Mucosa of stomach (tissue), 1 donor: ENCODE measurements at regions not wholly inside any gene's neighbourhood (a gene's known extent, or its start where the extent isn't known, plus 50 kb on each side); places are given as distances from the start of the nearest gene placed in this dataset.
"Not testable (repeated sequence)": the region's sequence is repeated elsewhere in the genome, so short reads cannot be mapped to it uniquely, and the experiment has no call there.

Source experiments
- H3K27me3 ChIP-seq: one replicate; pipeline ENCODE4 v1.7.0; 2013; ENCODE audit warnings: mild to moderate bottlenecking, low read length; ENCODE audit not compliant: control insufficient read depth, insufficient read depth
- H3K36me3 ChIP-seq: one replicate; pipeline ENCODE4 v1.7.0; 2013; ENCODE audit warnings: low read length; ENCODE audit not compliant: control insufficient read depth, insufficient read depth
- H3K4me1 ChIP-seq: one replicate; pipeline ENCODE4 v1.7.0; 2013; ENCODE audit warnings: mild to moderate bottlenecking, low read length; ENCODE audit not compliant: control insufficient read depth, insufficient read depth
- H3K4me3 ChIP-seq: one replicate; pipeline ENCODE4 v1.7.0; 2013; ENCODE audit warnings: low read length
- H3K9ac ChIP-seq: one replicate; pipeline ENCODE4 v1.7.0; 2013; ENCODE audit warnings: mild to moderate bottlenecking, low read length, moderate library complexity
- H3K9me3 ChIP-seq: one replicate; pipeline ENCODE4 v1.7.0; 2013; ENCODE audit warnings: mild to moderate bottlenecking, low read length, moderate library complexity; ENCODE audit not compliant: control insufficient read depth
- donor health status: Pancreatic carcinoma.

GRCh38 chr4:74546057-74546456 is 101.1 kb downstream of the AREG start:
- no peaks in the 10 kb centered on the region for H3K36me3 ChIP-seq
- H3K4me3 ChIP-seq: no peak overlapping the region
- peaks cover 30% of the 10 kb centered on the region for H3K4me1 ChIP-seq
- H3K9ac ChIP-seq: no peak overlapping the region
- H3K27me3 ChIP-seq: no peaks in the 10 kb centered on the region
- no peaks in the 10 kb centered on the region for H3K9me3 ChIP-seq

GRCh38 chr4:74547042-74547441 is 102.1 kb downstream of the AREG start:
- no peaks in the 10 kb centered on the region for H3K36me3 ChIP-seq
- H3K9ac ChIP-seq: no peak overlapping the region
- H3K27me3 ChIP-seq: no peaks in the 10 kb centered on the region
- peaks cover 30% of the 10 kb centered on the region for H3K4me1 ChIP-seq
- no peaks in the 10 kb centered on the region for H3K9me3 ChIP-seq
- H3K4me3 ChIP-seq: no peak overlapping the region

GRCh38 chr4:74548561-74548960 is 103.6 kb downstream of the AREG start:
- Histone ChIP-seq H3K9ac (no peak overlapping the region), H3K27me3 (no peaks in the 10 kb centered on the region)

GRCh38 chr4:74549936-74550335 is 105.0 kb downstream of the AREG start:
- no peak overlapping the region for H3K9ac ChIP-seq
- no peaks in the 10 kb centered on the region for H3K27me3 ChIP-seq
- H3K36me3 ChIP-seq: no peaks in the 10 kb centered on the region
- H3K4me1 ChIP-seq: peaks cover 8% of the 10 kb centered on the region
- H3K9me3 ChIP-seq: no peaks in the 10 kb centered on the region
- H3K4me3 ChIP-seq: no peak overlapping the region

More at GRCh38 chr4:74548561-74548960, 103.6 kb downstream of the AREG start:
- H3K4me3 ChIP-seq: no peak overlapping the region
- H3K9me3 ChIP-seq: no peaks in the 10 kb centered on the region
- H3K4me1 ChIP-seq: peaks cover 21% of the 10 kb centered on the region
- H3K36me3 ChIP-seq: no peaks in the 10 kb centered on the region

GRCh38 chr4:74555231-74555630 is 110.3 kb downstream of the AREG start:
- no peaks in the 10 kb centered on the region for H3K36me3 ChIP-seq
- no peaks in the 10 kb centered on the region for H3K4me1 ChIP-seq
- no peaks in the 10 kb centered on the region for H3K27me3 ChIP-seq
- H3K9me3 ChIP-seq: no peaks in the 10 kb centered on the region
- no peak overlapping the region for H3K9ac ChIP-seq
- no peak overlapping the region for H3K4me3 ChIP-seq

GRCh38 chr4:74555843-74556242 is 110.9 kb downstream of the AREG start:
- no peaks in the 10 kb centered on the region for H3K9me3 ChIP-seq
- H3K4me3 ChIP-seq: no peak overlapping the region
- no peaks in the 10 kb centered on the region for H3K36me3 ChIP-seq
- H3K4me1 ChIP-seq: no peaks in the 10 kb centered on the region
- H3K9ac ChIP-seq: no peak overlapping the region
- H3K27me3 ChIP-seq: no peaks in the 10 kb centered on the region

GRCh38 chr4:74559853-74560252 is 114.9 kb downstream of the AREG start:
- no peaks in the 10 kb centered on the region for H3K9me3 ChIP-seq
- no peaks in the 10 kb centered on the region for H3K36me3 ChIP-seq
- H3K9ac ChIP-seq: no peak overlapping the region
- H3K4me3 ChIP-seq: no peak overlapping the region
- no peaks in the 10 kb centered on the region for H3K4me1 ChIP-seq
- H3K27me3 ChIP-seq: no peaks in the 10 kb centered on the region

- Histone ChIP-seq H3K36me3 (no peaks in the 10 kb centered on the region), H3K9ac (no peak overlapping the region), H3K4me3 (no peak overlapping the region), H3K9me3 (no peaks in the 10 kb centered on the region), H3K4me1 (peaks cover 9% of the 10 kb centered on the region), H3K27me3 (no peaks in the 10 kb centered on the region)
These were observed 123.0 kb downstream of the AREG start for GRCh38 chr4:74567981-74568380.

GRCh38 chr4:74570095-74570494 is 125.2 kb downstream of the AREG start:
- Histone ChIP-seq H3K9ac (no peak overlapping the region), H3K9me3 (no peaks in the 10 kb centered on the region), H3K27me3 (no peaks in the 10 kb centered on the region), H3K4me1 (peaks cover 9% of the 10 kb centered on the region), H3K4me3 (no peak overlapping the region), H3K36me3 (no peaks in the 10 kb centered on the region)

GRCh38 chr4:74578329-74578728 is 133.4 kb downstream of the AREG start:
- Histone ChIP-seq H3K4me3 (no peak overlapping the region), H3K4me1 (peaks cover 3% of the 10 kb centered on the region), H3K9me3 (no peaks in the 10 kb centered on the region), H3K9ac (no peak overlapping the region), H3K27me3 (no peaks in the 10 kb centered on the region), H3K36me3 (no peaks in the 10 kb centered on the region)

GRCh38 chr4:74578865-74579264 is 133.9 kb downstream of the AREG start:
- not testable (repeated sequence) for H3K4me3 ChIP-seq, H3K4me1 ChIP-seq, H3K9ac ChIP-seq, H3K9me3 ChIP-seq, H3K27me3 ChIP-seq, H3K36me3 ChIP-seq

GRCh38 chr4:74583089-74583700 is 138.3 kb downstream of the AREG start:
- Histone ChIP-seq H3K9ac (no peak overlapping the region), H3K27me3 (no peaks in the 10 kb centered on the region), H3K4me3 (no peak overlapping the region), H3K4me1 (peaks cover 15% of the 10 kb centered on the region), H3K36me3 (no peaks in the 10 kb centered on the region), H3K9me3 (no peaks in the 10 kb centered on the region)

GRCh38 chr4:74583757-74584156 is 138.8 kb downstream of the AREG start:
- Histone ChIP-seq H3K4me3 (no peak overlapping the region), H3K9ac (no peak overlapping the region), H3K36me3 (no peaks in the 10 kb centered on the region), H3K27me3 (no peaks in the 10 kb centered on the region), H3K9me3 (no peaks in the 10 kb centered on the region), H3K4me1 (peaks cover 15% of the 10 kb centered on the region)
